ENCODE measurements at regions not wholly inside any gene's neighbourhood (a gene's known extent, or its start where the extent isn't known, plus 50 kb on each side); places are given as distances from the start of the nearest gene placed in this dataset.

GRCh38 chr14:101151927-101152305, 248.4 kb upstream of the RTL1 start:
- Histone ChIP-seq H3K9me3 (ENCODE audit: insufficient read depth, low read length) (no peaks in the 10 kb centered on the region), H3K4me1 (ENCODE audit: low read length) (no peaks in the 10 kb centered on the region), H3K27ac (ENCODE audit: low read length) (no peak overlapping the region), H4K20me1 (ENCODE audit: insufficient read depth, low read length) (no peaks in the 10 kb centered on the region), H3K9ac (ENCODE audit: low read length) (no peak overlapping the region), H3K36me3 (replicated peaks; ENCODE audit: low read depth, low read length) (no peaks in the 10 kb centered on the region), H3K4me2 (ENCODE audit: low read length) (no peak overlapping the region), H3K4me3 (ENCODE audit: low read length) (no peak overlapping the region), H3K27me3 (ENCODE audit: low read depth, low read length) (no peaks in the 10 kb centered on the region), H3K79me2 (ENCODE audit: low read length) (no peaks in the 10 kb centered on the region), H2AFZ (ENCODE audit: low read depth, low read length) (no peak overlapping the region)
- no peak for TF ChIP-seq EZH2phosphoT487 (IDR thresholded peaks at IDR 0.05; ENCODE audit: low read depth)
- TF ChIP-seq CTCF (IDR thresholded peaks at IDR 0.05; ENCODE audit: low read depth, low read length) = no peak

GRCh38 chr14:101152855-101153254, 249.3 kb upstream of the RTL1 start:
- Histone ChIP-seq H4K20me1 (ENCODE audit: insufficient read depth, low read length) (no peaks in the 10 kb centered on the region), H3K9me3 (ENCODE audit: insufficient read depth, low read length) (no peaks in the 10 kb centered on the region), H2AFZ (ENCODE audit: low read depth, low read length) (no peak overlapping the region), H3K27me3 (ENCODE audit: low read depth, low read length) (no peaks in the 10 kb centered on the region), H3K4me1 (ENCODE audit: low read length) (no peaks in the 10 kb centered on the region), H3K79me2 (ENCODE audit: low read length) (no peaks in the 10 kb centered on the region), H3K4me3 (ENCODE audit: low read length) (no peak overlapping the region), H3K27ac (ENCODE audit: low read length) (no peak overlapping the region), H3K36me3 (replicated peaks; ENCODE audit: low read depth, low read length) (no peaks in the 10 kb centered on the region), H3K9ac (ENCODE audit: low read length) (no peak overlapping the region), H3K4me2 (ENCODE audit: low read length) (no peak overlapping the region)
- TF ChIP-seq EZH2phosphoT487 (IDR thresholded peaks at IDR 0.05; ENCODE audit: low read depth) (no peak), CTCF (IDR thresholded peaks at IDR 0.05; ENCODE audit: low read depth, low read length) (no peak)

- Histone ChIP-seq H3K4me2 (ENCODE audit: low read length) (no peak overlapping the region), H3K9me3 (ENCODE audit: insufficient read depth, low read length) (no peaks in the 10 kb centered on the region), H3K27ac (ENCODE audit: low read length) (no peak overlapping the region), H3K4me3 (ENCODE audit: low read length) (no peak overlapping the region), H3K9ac (ENCODE audit: low read length) (no peak overlapping the region), H3K4me1 (ENCODE audit: low read length) (no peaks in the 10 kb centered on the region), H4K20me1 (ENCODE audit: insufficient read depth, low read length) (no peaks in the 10 kb centered on the region), H3K36me3 (replicated peaks; ENCODE audit: low read depth, low read length) (no peaks in the 10 kb centered on the region), H2AFZ (ENCODE audit: low read depth, low read length) (no peak overlapping the region), H3K27me3 (ENCODE audit: low read depth, low read length) (no peaks in the 10 kb centered on the region), H3K79me2 (ENCODE audit: low read length) (no peaks in the 10 kb centered on the region)
- TF ChIP-seq EZH2phosphoT487 (IDR thresholded peaks at IDR 0.05; ENCODE audit: low read depth) (no peak), CTCF (IDR thresholded peaks at IDR 0.05; ENCODE audit: low read depth, low read length) (no peak)
Measured at GRCh38 chr14:101153691-101154090, 250.2 kb upstream of the RTL1 start.

GRCh38 chr14:101155575-101155974, 252.1 kb upstream of the RTL1 start:
- Histone ChIP-seq H3K27ac (ENCODE audit: low read length) (no peak overlapping the region), H3K4me2 (ENCODE audit: low read length) (no peak overlapping the region), H3K4me3 (ENCODE audit: low read length) (no peak overlapping the region), H3K27me3 (ENCODE audit: low read depth, low read length) (no peaks in the 10 kb centered on the region), H3K9ac (ENCODE audit: low read length) (no peak overlapping the region), H4K20me1 (ENCODE audit: insufficient read depth, low read length) (no peaks in the 10 kb centered on the region), H2AFZ (ENCODE audit: low read depth, low read length) (no peak overlapping the region), H3K36me3 (replicated peaks; ENCODE audit: low read depth, low read length) (no peaks in the 10 kb centered on the region), H3K9me3 (ENCODE audit: insufficient read depth, low read length) (no peaks in the 10 kb centered on the region), H3K79me2 (ENCODE audit: low read length) (no peaks in the 10 kb centered on the region), H3K4me1 (ENCODE audit: low read length) (no peaks in the 10 kb centered on the region)
- TF ChIP-seq CTCF (IDR thresholded peaks at IDR 0.05; ENCODE audit: low read depth, low read length) (no peak), EZH2phosphoT487 (IDR thresholded peaks at IDR 0.05; ENCODE audit: low read depth) (no peak)

Measured in OCI-LY3 (cell line).